GM21825 (cell line): ENCODE measurements at regions not wholly inside any gene's neighbourhood (a gene's known extent, or its start where the extent isn't known, plus 50 kb on each side); places are given as distances from the start of the nearest gene placed in this dataset.
"Not testable (repeated sequence)": the region's sequence is repeated elsewhere in the genome, so short reads cannot be mapped to it uniquely, and the experiment has no call there.

Source experiments
- ATAC-seq: cut with Tn5 transposase; IDR thresholded peaks from one replicate; pipeline ENCODE4 v1.9.1; 2021; ENCODE audit warnings: mild to moderate bottlenecking, moderate library complexity; ENCODE audit not compliant: unreplicated experiment

DNA sequence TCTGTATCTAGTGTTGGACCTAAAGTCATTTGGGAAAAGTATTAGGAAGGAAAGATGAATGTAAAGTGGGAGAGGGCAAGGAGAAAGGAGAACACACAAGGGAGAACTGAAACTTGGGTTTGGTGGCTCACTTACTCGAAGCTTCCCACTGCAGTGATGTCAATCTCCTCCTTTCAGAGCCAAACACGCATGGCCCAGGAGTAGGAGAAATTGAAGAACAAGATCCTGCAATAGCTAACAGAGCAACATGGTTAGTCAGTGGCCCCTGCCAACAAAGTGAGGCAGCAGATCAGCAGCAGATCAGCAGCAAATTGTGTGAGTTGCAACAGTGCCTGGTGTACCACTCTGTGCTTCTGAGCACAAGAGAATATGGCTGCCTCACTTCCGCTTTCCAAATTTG lies 366.4 kb downstream of the PSAT1 start:
- no peak for ATAC-seq

DNA sequence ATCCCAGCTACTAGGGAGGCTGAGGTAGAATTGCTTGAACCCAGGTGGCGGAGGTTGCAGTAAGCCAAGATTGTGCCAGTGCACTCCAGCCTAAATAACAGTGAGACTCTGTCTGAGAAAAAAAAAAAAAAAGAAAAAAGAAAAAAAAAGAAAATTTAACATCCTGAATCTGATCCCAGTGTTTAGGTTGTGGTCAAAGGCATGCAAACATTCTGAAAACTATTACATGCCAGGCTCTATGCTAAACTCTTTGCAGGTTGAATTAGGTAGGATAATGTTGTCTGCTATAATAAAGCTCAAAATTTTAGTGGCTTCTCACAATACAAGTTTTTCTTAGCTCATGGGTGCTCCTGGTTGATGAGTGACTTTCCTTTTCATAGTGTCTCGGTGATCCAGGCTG lies 367.4 kb downstream of the PSAT1 start:
- ATAC-seq, result no peak

DNA sequence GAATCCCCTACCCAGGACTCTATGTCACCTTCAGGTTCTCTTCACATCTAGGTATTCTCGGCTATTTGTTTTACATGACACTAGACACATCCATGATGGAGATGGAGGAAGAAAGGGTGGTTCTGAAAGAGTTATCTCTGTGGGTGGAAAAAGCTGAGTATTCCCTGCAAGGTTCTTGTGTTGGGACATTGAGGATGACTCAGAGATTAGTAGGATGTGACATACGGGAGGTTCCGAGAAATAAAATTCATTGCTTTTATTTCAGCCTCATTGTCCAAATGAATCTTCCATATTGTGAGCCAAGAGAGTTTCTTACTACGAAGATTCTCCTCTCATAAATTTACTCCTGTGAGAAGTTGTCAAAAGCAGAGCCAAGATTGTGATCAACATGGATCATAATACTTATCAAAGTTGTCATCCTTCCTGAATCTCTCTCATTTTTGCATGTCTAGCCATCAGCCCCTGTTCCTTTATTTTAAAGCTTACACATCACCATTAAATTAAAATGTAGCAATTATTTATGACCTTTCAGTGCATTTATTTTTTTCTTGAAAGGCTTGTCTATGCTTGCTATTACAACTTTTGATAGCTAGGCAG lies 370.0 kb downstream of the PSAT1 start:
- no peak for ATAC-seq

DNA sequence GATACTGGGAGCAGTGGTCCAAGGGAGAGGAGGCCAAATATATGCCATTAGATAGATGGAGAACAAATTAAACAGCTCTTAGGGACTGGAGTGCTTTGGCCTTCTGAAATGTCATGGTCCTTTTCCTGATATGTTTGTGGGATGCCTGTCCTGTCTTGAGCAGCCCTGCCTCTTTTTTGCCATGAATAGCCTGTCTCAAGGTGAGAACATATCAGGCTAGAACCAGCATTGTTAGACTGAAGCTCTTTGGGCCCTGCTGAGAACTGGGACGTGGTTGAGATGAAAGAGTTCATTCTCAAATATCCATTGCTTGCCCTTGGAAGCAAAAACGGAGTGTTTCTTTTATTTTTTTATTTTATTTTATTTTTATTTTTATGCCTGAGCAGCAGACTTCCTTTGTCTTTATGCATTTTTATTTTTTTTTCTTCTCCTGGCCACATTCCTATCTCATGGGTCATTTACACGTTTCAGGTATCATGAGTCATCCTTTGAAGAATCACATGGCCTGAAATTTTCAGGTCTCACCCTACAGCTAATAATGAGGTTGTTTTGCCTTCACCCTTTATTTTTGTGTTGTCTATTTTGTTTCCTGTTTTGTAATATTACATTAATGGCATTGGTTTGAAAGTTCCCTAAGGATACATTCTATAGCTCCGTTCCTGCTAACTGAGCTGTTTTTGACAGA lies 371.4 kb downstream of the PSAT1 start:
- no peak for ATAC-seq

DNA sequence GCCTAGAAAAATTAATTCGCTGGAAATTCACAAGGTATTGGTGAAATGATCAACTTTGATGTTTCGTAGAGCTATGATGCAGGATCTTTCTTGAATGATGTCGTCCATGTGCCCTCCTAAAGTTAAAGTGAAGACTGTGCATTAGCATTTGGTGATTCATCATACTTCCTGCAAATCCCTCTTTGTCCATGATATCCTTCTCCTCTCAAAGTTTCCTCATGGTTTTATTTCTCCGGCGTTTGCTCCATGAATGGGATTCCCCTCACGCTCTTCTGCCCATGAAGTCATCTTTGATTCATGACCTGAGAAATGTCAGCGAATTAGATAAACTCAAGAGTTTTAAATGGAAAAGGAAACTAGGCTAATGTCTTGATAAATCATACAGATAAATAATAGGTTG lies 372.7 kb downstream of the PSAT1 start:
- ATAC-seq, result no peak

DNA sequence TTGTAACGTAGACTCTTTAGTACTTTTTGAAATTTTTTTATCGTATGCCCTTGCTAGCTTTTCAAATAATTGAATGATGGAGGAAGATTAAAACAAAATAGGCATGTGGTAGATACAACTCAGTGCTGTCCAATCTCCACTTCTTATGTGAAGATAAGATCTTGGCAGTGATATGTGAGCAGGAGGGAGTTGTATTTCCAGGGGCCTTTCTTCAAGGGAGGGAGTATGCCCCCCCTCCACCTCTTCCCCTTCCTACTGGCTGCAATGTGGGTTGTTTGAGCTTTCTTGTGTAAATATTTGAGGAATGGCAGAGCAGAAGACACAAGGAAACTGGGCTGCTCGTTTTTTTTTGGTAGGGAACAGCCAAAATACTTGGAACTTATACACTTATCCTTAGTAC lies 374.9 kb downstream of the PSAT1 start:
- ATAC-seq, result no peak

DNA sequence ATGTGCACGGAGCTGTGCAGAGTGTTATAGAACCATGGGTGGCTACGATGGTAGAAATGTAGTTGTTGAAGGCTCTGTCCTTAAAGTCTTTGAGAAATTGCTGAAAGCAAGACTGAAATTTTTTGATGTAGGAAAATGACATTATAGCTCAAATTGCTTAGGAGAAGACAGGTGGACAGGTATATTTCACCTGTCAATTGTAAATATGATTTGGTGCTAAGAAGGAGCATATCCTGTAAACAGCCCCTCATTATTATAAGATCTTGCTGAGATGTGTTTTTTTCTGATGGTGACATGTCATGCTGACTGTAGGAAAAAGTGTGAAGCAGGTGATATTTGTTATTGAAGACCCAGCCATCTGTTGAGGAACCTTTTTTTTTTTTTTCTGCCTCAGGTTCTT lies 377.9 kb downstream of the PSAT1 start:
- ATAC-seq, result no peak

DNA sequence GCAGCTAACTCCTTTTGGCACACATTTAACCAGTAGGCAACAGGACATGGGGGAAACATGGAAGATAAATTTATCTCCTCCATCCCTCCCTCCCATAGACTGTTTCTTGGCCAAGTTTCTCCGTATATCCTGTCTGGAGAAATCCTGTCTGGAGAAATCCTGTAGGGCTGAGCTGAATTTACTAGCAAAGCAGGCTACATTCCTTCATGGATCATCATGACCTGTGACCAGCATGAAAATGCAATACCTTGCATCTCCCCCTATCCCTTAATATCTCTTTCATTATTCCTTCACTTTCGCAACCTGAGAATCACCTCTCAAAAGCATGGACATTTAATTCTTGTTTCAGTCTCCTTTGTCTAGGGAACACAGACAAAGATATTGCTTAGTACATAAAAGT lies 379.1 kb downstream of the PSAT1 start:
- ATAC-seq, result no peak

DNA sequence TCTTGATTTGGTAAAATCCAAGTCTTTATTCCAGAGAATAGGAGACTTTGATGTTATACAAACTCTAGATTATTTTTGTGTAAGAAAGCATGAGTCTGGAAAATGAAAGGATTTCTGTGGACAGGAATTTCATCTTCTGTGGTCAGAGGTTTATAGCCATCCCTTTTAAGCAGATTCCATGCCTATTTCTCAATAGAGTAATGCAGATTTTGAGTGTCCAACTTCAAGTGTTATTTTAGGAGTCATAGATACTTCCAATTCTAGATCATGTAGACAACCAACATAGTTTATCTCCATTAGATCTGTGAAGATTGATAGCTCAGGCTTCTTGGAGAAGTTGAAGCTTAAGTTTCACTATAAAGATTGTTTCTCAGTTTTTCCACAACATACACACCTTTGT lies 379.7 kb downstream of the PSAT1 start:
- ATAC-seq, result no peak

DNA sequence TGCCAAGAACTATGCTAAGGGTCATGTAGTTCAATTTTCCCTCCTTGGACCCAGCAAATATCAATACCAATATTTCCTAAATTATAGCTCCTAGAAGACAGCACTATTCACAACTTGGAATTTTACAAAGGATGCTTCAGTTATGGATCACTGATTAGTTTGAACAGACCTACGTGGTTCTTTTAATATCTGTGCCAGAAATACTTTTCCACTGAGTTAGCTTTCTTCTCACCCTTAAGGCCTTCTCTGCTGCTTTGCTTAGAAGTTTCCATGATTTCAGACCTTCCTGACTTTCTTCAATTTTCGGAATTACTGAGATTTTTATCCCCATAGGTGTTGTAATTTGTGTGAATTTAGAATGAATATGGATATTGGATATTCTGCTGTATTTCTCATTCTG lies 380.4 kb downstream of the PSAT1 start:
- ATAC-seq, result no peak

DNA sequence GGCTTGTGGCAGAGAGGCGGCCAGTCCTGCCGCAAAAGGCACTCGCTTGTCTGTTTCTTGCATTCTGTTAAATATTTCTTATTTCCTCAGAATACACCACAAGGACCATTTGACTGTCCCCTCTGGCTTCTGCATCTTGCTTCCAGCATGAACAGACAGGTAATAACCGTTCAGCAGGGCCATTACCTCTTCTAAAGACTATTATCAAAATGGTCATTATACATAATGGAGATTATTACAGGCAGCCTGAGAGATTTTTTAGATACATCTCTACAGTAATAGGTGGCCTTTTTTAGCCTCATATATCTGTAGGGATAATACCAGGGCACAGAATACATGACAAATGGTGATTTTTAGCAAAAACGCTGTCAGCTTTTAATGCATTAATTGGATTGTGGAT lies 382.0 kb downstream of the PSAT1 start:
- ATAC-seq, result no peak

DNA sequence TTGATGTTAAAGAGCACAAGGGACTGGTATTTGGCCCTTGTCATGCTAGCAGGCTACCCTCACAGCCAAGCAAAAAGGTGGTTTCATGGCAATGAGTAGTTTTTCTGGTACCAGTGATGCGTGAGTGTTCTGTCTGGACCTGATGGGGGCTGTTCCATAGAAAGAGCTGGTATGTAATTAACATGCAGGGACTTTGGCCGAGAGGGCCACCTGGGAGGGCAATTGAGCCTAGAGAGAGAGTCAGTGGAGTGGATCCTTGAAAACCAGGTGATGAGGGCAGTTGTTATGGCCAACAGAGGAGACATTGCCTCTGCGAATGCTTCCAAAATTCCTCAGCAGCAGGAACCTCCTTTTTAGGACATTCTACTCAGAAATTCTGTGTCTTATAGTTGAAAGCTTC lies 383.3 kb downstream of the PSAT1 start:
- ATAC-seq, result no peak

DNA sequence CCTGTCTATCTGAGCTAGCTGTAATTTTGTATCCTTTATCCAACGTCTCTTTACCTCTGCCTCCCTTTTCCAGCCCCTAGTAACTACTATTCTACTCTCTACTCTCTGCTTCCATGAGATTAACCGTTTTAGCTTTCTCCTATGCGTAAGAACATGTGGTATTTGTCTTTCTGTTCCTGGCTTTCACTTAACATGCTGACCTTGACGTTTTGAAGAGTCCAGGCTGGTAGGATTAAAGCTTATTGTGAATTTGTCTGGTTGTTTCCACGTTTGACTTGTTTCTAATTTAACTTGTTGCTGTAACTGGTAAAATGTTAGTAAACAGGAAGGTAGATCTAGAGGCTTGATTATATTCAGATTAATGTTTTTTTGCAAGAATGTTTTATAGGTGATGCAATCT lies 385.3 kb downstream of the PSAT1 start:
- no peak for ATAC-seq

DNA sequence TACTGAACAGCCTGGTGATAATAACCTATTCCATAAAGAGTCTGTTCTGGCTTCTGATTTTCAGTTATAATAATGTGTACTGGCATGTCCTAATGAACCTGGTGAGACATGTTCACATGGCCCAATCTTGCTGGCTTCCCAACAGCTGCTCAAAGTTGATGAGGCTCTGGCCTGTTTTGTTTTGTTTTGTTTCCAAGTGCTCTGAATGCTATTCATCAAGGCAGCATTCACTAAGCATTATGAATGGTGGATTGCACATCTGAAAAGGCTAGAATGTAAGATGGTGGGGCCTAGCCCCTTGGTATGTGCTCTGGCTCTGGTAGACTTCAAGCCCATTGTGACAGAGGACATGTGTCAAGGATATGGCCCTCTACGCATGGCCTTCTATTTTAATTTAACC lies 388.5 kb downstream of the PSAT1 start:
- no peak for ATAC-seq

DNA sequence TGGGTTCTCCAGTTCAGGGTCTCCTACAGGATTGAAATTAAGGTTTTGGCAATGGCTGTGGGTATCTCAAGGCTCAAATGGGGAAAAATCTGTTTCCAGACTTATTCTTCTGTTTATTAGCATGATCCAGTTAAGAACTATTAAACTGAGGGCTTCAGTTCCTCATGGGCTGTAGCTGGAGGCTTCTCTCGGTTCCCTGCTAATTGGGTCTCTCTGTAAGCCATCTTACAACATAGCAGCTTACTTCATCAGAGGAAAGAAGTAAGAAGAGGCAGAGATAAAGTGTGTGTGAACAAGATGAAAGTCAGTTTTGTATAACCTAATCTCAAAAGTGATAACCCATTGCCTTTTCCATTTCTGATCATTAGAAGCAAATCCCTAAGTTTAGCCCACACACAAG lies 391.9 kb downstream of the PSAT1 start:
- ATAC-seq, result no peak

DNA sequence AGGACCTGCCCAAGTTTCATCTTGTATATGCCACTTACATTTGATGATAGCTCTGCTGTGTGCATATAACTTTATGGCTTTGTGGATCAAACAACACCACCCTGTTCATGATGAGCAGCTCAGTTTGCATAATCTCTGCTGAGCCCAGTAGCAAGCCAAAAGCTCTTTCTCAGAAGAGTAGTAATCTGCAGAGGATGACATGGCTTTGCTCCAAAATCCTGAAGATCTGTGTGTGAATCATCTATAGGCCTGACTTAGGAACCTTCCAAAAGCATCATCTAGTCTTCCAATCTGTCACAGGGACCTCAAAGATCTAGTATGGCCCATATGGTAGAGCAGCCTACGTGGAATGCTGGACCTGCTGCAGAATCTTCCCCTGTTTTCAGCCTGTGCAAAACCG lies 394.6 kb downstream of the PSAT1 start:
- no peak for ATAC-seq

DNA sequence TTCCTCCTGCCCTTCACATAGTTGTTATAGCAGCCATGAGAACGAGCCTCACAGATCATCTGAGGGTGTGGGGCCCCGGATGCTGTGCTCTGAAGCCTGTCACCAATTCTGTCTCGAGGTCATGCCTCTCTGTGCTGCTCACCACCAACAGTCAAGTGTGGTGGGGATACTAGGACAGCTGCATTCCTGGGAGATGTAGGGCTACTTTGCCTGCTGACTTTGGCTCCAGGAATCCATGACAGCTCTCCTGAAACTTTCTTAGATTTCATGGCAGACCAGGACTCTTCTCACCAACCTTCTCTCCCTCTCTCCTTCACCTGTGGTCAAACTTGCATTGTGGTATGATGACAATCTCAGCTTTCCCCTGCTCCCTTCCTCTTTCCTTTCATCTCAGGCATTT lies 395.9 kb downstream of the PSAT1 start:
- ATAC-seq, result no peak

DNA sequence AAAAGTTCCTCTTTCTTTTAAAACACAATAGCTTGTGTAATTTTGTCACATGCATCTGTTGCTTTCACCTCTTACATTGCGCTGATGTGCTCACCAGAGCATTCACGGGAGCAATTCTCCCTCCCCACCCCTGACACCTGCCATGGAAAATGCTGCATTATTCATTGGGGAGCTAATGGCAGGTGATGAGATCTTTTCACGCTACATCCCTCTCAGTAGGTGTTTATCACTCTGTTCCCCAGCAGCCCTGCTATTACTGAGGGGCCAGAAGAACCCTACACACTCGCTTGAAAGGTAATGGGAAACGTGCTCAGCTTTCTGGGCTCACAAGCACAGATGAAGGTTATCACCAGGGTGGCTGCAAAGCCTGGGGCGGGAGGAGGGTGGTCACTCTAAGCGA lies 398.0 kb downstream of the PSAT1 start:
- no peak for ATAC-seq

DNA sequence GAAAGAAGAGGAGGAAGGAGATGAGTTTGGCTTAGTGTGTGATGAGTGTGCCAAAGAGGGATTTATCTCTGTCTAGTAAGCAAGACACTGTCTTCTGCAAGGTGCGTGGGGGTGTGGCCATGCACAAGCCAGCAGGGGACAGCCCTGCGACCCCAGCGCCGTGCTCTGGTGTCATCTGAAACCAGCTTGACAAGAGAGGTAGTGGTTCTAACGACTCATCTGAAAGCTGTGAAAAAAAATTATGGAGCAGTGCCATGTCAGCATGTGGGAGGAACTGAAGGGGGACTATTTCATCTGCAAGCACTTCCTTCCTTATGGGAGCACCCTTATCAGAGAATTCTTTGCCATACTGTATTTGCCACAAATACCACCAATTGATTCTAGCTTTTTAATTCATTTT lies 398.6 kb downstream of the PSAT1 start:
- ATAC-seq, result no peak

DNA sequence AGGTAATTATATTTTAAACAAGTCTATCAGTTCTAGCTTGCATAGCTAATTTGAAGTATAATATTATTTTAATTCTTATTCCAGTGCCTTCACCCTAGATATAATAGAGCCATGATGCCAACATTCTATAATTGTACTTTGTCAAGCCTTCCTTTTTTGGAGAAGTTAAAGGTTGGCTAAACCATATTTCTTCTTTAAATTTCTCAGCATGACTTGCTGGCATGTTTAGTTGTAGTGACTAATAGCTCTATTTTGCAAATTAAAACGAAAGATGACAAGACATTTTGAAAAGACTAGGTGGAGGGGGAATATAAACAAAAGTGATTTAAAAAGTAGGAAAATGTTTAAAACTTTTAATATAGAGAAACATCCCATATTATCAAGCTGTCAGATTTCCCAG lies 400.7 kb downstream of the PSAT1 start:
- ATAC-seq, result no peak

DNA sequence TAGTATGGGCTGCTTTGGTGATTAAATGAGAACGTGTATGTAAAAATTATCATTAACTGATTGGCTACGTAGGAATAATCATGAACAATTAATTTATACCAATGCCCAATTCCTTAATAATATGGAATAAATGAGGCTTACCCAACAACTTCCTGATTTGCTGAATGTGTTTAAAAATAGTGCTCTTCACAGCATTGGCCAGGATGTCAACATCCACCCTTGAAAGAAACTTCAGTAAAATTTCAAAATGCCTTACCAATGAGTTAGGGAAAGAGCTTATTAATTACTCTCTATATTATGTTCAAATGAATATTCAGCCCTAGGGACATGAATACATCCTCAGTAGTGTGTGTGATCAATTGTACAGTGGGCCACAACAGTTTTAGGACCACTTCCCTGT lies 401.4 kb downstream of the PSAT1 start:
- no peak for ATAC-seq

DNA sequence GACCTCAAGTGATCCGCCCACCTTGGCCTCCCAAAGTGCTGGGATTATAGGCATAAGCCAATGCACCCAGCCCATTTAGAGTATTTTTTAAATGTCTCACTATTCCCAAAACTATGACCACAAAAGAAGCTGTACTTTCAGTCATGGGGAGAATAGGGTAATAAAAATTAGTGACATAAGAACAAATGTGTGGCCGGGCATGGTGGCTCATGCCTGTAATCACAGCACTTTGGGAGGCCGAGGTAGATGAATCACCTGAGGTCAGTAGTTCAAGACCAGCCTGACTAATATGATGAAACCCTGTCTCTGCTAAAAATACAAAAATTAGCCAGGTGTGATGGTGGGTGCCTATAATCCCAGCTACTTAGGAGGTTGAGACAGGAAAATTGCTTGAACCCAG lies 402.3 kb downstream of the PSAT1 start:
- ATAC-seq, result not testable (repeated sequence)

DNA sequence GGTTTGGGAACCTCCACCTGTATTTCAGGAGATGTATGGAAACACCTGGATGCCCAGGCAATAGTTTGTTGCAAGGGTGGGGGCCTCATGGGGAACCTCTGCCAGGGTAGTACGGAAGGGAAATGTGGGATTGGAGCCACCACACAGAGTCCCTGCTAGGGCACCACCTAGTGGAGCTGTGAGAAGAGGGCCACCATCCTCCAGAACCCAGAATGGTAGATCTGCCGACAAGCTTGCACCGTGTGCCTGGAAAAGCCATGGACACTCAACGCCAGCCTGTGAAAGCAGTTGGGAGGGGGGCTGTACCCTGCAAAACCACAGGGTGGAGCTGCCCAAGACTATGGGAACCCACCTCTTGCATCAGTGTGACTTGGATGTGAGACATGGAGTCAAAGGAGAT lies 407.2 kb downstream of the PSAT1 start:
- not testable (repeated sequence) for ATAC-seq
